HEK293T (cell line): ENCODE measurements at regions not wholly inside any gene's neighbourhood (a gene's known extent, or its start where the extent isn't known, plus 50 kb on each side); places are given as distances from the start of the nearest gene placed in this dataset.

ENCODE experiments used
- BHLHE40 ChIP-seq: fragments of 450-650 bp; IDR thresholded peaks from 2 replicates; pipeline ENCODE4 v1.6.1; 2016; ENCODE audit warnings: mild to moderate bottlenecking, moderate library complexity, borderline replicate concordance
- CTBP1 ChIP-seq: fragments of 450-650 bp; IDR thresholded peaks from 2 replicates; pipeline ENCODE4 v1.6.1; 2016; ENCODE audit warnings: borderline replicate concordance
- ELF4 ChIP-seq: fragments of 450-650 bp; IDR thresholded peaks from 2 replicates; pipeline ENCODE4 v1.6.1; 2017; ENCODE audit warnings: antibody characterized with exemption
- FOXM1 ChIP-seq: fragments of 450-650 bp; IDR thresholded peaks from 2 replicates; pipeline ENCODE4 v1.6.1; 2017; ENCODE audit warnings: mild to moderate bottlenecking, borderline replicate concordance
- NFRKB ChIP-seq: fragments of 450-650 bp; IDR thresholded peaks from 2 replicates; pipeline ENCODE4 v1.6.1; 2016; ENCODE audit warnings: mild to moderate bottlenecking, moderate library complexity
- ZNF384 ChIP-seq: fragments of 450-650 bp; IDR thresholded peaks from 2 replicates; pipeline ENCODE4 v1.6.1; 2016

- TF ChIP-seq NFRKB (no peak), CTBP1 (no peak), ZNF384 (no peak), BHLHE40 (no peak), FOXM1 (no peak), ELF4 (no peak)
Measured at GRCh38 chr1:201696217-201696761, 132.7 kb upstream of the IPO9 start.
